ENCODE measurements at regions not wholly inside any gene's neighbourhood (a gene's known extent, or its start where the extent isn't known, plus 50 kb on each side); places are given as distances from the start of the nearest gene placed in this dataset.

GRCh38 chr1:208709981-208710380 is 465.8 kb upstream of the PLXNA2 start:
- TF ChIP-seq EZH2phosphoT487 (IDR thresholded peaks at IDR 0.05; ENCODE audit: borderline replicate concordance): no peak
- TF ChIP-seq, protein P1, sequence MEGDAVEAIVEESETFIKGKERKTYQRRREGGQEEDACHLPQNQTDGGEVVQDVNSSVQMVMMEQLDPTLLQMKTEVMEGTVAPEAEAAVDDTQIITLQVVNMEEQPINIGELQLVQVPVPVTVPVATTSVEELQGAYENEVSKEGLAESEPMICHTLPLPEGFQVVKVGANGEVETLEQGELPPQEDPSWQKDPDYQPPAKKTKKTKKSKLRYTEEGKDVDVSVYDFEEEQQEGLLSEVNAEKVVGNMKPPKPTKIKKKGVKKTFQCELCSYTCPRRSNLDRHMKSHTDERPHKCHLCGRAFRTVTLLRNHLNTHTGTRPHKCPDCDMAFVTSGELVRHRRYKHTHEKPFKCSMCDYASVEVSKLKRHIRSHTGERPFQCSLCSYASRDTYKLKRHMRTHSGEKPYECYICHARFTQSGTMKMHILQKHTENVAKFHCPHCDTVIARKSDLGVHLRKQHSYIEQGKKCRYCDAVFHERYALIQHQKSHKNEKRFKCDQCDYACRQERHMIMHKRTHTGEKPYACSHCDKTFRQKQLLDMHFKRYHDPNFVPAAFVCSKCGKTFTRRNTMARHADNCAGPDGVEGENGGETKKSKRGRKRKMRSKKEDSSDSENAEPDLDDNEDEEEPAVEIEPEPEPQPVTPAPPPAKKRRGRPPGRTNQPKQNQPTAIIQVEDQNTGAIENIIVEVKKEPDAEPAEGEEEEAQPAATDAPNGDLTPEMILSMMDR (conservative IDR thresholded peaks at IDR 0.05; ENCODE audit: low read length): no peak
- no peak overlapping the region for H3K4me2 ChIP-seq (ENCODE audit: low read depth, low read length, poor library complexity, severe bottlenecking)
- H3K9me3 ChIP-seq (ENCODE audit: insufficient read depth, low read depth, low read length): no peaks in the 10 kb centered on the region
- H3K36me3 ChIP-seq (ENCODE audit: insufficient read depth, low read length): no peaks in the 10 kb centered on the region
- no peaks in the 10 kb centered on the region for H4K20me1 ChIP-seq (ENCODE audit: insufficient read depth, low read length, poor library complexity, severe bottlenecking)
- H3K4me1 ChIP-seq (ENCODE audit: insufficient read depth, low read length, poor library complexity, severe bottlenecking): no peaks in the 10 kb centered on the region
- H3K79me2 ChIP-seq (ENCODE audit: insufficient read depth, low read length): no peaks in the 10 kb centered on the region
- H3K4me3 ChIP-seq (ENCODE audit: low read length, poor library complexity, severe bottlenecking): no peak overlapping the region
- H3F3A ChIP-seq (ENCODE audit: low read depth): no peaks in the 10 kb centered on the region
- no peak overlapping the region for H2AFZ ChIP-seq (ENCODE audit: low read length)
- no peaks in the 10 kb centered on the region for H3K9me2 ChIP-seq (replicated peaks; ENCODE audit: low read depth, low read length)
- H3K9ac ChIP-seq (ENCODE audit: low read depth, low read length, poor library complexity, severe bottlenecking): no peak overlapping the region
- H3K27me3 ChIP-seq (ENCODE audit: insufficient read depth, low read length, poor library complexity, severe bottlenecking): no peaks in the 10 kb centered on the region

GRCh38 chr1:208714323-208714722 is 470.1 kb upstream of the PLXNA2 start:
- Histone ChIP-seq H3K9me3 (ENCODE audit: insufficient read depth, low read depth, low read length) (no peaks in the 10 kb centered on the region; the same call in 1 of the 2 replicates), H3K9me2 (replicated peaks; ENCODE audit: low read depth, low read length) (no peaks in the 10 kb centered on the region), H3K9ac (ENCODE audit: low read depth, low read length, poor library complexity, severe bottlenecking) (no peak overlapping the region), H3K27me3 (ENCODE audit: insufficient read depth, low read length, poor library complexity, severe bottlenecking) (no peaks in the 10 kb centered on the region), H3F3A (ENCODE audit: low read depth) (no peaks in the 10 kb centered on the region), H3K4me3 (ENCODE audit: low read length, poor library complexity, severe bottlenecking) (no peak overlapping the region), H3K79me2 (ENCODE audit: insufficient read depth, low read length) (no peaks in the 10 kb centered on the region), H3K4me2 (ENCODE audit: low read depth, low read length, poor library complexity, severe bottlenecking) (no peak overlapping the region), H3K4me1 (ENCODE audit: insufficient read depth, low read length, poor library complexity, severe bottlenecking) (no peaks in the 10 kb centered on the region), H2AFZ (ENCODE audit: low read length) (no peak overlapping the region), H3K36me3 (ENCODE audit: insufficient read depth, low read length) (no peaks in the 10 kb centered on the region), H4K20me1 (ENCODE audit: insufficient read depth, low read length, poor library complexity, severe bottlenecking) (no peaks in the 10 kb centered on the region)
- no peak for TF ChIP-seq EZH2phosphoT487 (IDR thresholded peaks at IDR 0.05; ENCODE audit: borderline replicate concordance)
- TF ChIP-seq, protein P1 (conservative IDR thresholded peaks at IDR 0.05; ENCODE audit: low read length): no peak

- Histone ChIP-seq H2AFZ (ENCODE audit: low read length) (no peak overlapping the region), H3K27me3 (ENCODE audit: insufficient read depth, low read length, poor library complexity, severe bottlenecking) (no peaks in the 10 kb centered on the region), H3K9ac (ENCODE audit: low read depth, low read length, poor library complexity, severe bottlenecking) (no peak overlapping the region), H3K4me2 (ENCODE audit: low read depth, low read length, poor library complexity, severe bottlenecking) (no peak overlapping the region), H3K9me3 (ENCODE audit: insufficient read depth, low read depth, low read length) (peaks cover 2% of the 10 kb centered on the region), H3K4me3 (ENCODE audit: low read length, poor library complexity, severe bottlenecking) (no peak overlapping the region), H4K20me1 (ENCODE audit: insufficient read depth, low read length, poor library complexity, severe bottlenecking) (no peaks in the 10 kb centered on the region), H3K36me3 (ENCODE audit: insufficient read depth, low read length) (no peaks in the 10 kb centered on the region), H3K9me2 (replicated peaks; ENCODE audit: low read depth, low read length) (no peaks in the 10 kb centered on the region), H3K79me2 (ENCODE audit: insufficient read depth, low read length) (no peaks in the 10 kb centered on the region), H3F3A (ENCODE audit: low read depth) (no peaks in the 10 kb centered on the region), H3K4me1 (ENCODE audit: insufficient read depth, low read length, poor library complexity, severe bottlenecking) (no peaks in the 10 kb centered on the region)
- TF ChIP-seq, protein P1 (conservative IDR thresholded peaks at IDR 0.05; ENCODE audit: low read length): no peak
- TF ChIP-seq EZH2phosphoT487 (IDR thresholded peaks at IDR 0.05; ENCODE audit: borderline replicate concordance): no peak
Observed at GRCh38 chr1:208717525-208717924, 473.3 kb upstream of the PLXNA2 start.

Measured in Loucy (cell line).